GM21367 (cell line): ENCODE measurements at regions not wholly inside any gene's neighbourhood (a gene's known extent, or its start where the extent isn't known, plus 50 kb on each side); places are given as distances from the start of the nearest gene placed in this dataset.

Experiments used
- ATAC-seq: cut with Tn5 transposase; IDR thresholded peaks from one replicate; pipeline ENCODE4 v1.9.1; 2021; ENCODE audit not compliant: unreplicated experiment

DNA sequence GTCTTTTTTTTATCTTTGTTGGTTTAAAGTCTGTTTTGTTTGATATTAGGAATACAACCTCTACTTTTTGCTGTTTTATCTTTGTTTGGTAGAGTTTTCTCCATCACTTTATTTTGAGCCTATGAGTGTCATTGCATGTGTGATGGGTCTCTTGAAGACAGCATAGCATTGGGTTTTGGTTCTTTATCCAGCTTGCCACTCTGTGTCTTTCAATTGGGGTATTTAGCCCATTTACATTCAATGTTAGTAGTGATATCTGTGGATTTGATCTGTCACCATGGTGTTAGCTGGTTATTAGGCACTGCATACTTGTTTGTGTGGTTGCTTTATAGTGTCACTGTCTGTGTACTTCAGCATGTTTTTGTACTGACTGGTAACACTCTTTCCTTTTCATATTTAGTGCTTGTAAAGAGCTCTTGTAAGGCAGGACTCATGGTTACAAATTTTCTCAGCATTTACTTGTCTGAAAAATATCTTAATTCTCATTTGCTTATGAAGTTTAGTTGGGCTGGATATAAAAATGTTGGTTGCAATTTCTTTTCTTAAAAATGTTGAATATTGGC, 845.5 kb downstream of the TLE4 start:
- ATAC-seq = no peak

DNA sequence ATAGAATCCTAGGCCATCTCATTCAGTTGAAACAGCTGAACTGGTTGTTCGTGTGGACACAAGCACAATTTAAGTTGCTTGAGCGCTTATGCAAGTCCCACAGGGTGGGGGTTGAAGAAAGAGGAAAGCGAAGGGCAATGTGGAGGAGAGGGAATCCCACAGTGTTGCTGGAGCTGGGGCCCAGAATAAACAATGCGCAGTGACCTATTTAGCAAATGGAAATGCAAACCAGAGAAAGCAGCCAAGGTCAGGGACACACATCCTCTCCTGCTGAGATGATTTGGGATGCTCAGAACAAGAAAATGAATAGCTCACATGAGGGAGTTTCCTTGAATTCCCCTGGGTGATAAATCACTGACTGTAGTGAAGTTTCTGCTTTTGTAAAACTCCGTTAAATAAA, 838.3 kb downstream of the TLE4 start:
- ATAC-seq = no peak

DNA sequence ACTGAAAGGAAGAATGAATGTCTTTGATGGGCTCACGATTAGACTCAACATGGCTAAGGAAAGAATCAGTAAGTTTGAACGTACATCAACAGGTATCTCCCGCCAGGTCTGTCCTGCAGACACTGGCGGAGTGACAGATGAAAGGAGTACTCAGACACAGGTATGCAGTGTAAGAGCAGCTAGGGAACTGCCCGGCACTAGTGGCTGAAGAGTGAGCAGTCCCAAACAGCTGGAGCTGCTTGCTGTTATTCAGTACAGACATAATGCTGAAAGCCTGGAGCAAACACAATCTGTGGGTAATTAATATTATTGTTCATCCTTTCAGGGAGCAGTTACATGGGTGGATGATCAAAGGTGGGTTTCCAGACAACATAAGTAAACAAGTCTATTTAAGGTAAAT, 835.5 kb downstream of the TLE4 start:
- no peak for ATAC-seq

DNA sequence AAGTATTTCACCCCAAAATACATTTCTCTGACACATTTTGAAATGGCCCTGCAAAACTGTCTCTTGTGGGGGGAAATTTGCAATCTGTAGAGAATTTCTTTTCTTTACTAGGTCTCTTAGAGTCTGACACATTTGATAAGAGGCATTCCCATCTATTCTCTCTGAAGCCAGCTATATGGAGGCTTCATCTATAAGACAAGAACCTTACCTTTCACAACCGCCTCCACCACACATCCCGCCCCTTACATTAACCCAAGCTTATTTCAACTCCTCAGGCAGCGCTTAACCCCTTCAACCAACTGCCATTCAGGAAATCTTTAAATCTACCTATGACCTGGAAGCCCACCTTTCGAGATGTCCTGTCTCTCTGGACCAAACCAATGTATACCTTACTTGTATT, 829.5 kb downstream of the TLE4 start:
- no peak for ATAC-seq

GRCh38 chr9:80400624-80401230, 829.0 kb downstream of the TLE4 start:
- ATAC-seq = no peak

DNA sequence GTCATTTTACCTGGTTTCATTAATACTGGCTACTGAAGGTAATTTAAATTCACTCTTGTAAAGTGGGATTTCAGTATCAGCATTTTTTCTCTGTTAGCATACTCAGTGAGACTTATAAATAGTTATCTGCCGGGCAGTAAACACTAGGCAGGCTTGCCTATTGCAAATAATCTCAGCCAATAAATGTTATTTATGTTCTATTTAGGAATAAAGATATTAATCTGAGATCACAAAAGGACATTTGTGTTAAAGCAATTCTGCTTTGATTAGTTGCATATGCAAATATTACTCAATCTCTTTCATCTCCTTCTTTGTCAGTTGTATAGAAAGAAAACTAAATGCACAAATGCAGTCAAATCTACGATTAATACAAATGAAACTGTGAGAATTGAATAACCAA, 827.8 kb downstream of the TLE4 start:
- no peak for ATAC-seq

- no peak for ATAC-seq
Observed at GRCh38 chr9:80387828-80388227, 816.1 kb downstream of the TLE4 start.

GRCh38 chr9:80385246-80385645, 813.5 kb downstream of the TLE4 start:
- ATAC-seq = no peak

DNA sequence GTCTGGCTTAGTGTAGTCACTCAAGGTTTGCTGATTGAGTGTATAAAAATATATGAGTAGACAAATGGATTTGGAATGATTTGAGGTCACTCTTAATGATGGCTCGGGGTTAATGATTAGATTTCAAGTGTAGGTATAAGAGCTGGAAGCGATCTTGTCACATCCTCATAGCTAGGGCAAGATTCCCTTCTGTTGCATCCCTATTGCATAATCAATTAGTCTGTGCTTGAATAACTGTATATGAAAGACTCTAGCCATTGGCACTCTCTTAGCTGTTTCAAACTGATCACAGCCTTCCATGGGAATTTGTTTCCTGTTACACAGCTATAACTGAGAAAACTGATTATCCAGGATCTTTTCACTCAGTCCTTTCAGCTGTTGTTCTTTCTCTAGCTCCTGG, 811.6 kb downstream of the TLE4 start:
- ATAC-seq = no peak

DNA sequence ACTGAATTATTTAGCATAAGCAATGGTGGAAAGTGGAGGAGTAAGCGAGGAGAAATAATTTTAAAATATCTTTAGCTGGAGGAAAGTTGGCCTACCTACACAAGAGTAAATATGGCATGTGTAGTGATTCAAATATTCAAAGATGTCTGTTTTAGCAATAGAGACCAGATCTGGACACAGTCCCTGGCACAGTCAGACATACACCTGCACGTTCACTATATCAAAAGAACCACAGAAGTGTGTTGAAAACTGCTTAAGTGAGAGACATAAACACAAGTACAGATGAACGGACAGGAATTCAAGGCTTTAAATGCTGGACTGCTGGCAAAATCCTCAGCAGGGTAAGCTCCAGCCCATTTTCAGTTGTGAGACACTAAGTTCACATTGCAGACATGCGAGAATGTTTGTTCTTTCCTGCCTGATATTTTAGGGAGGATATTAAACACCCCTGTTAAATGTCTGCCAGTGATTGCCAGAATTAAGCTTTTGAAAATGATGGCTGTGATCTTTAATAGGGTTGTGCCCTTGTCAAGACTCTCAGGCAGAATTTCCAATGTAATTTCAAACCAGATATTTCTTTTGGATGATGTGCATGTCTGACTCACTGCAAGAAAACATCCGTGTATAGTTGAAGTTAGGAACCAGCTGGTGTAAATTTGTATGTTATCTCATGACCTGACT, 810.6 kb downstream of the TLE4 start:
- no peak for ATAC-seq

DNA sequence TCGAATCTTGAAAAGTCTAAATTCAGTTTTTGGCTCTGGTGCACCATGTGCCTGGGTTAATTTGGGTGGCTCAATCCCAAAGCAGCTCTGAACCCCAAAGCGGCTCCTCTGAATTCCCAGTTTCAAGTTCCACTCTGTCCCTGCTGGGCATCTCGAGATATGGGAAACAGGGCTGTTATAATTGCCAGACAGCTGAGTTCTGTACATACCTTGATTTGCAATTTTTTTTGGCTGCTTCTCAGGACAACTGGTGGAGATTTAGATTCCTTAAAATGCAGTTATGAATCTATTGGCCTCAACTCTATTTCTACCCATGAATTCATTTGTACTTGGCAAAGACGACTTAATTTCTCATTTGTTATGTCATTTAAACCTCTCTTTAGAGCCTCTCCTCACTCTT, 808.5 kb downstream of the TLE4 start:
- ATAC-seq = no peak

- no peak for ATAC-seq
Observed at GRCh38 chr9:80378669-80379293, 807.0 kb downstream of the TLE4 start.

- ATAC-seq = no peak
Observed at GRCh38 chr9:80376180-80376579, 804.4 kb downstream of the TLE4 start.

GRCh38 chr9:80375477-80375876, 803.7 kb downstream of the TLE4 start:
- no peak for ATAC-seq

GRCh38 chr9:80369641-80370040, 797.9 kb downstream of the TLE4 start:
- ATAC-seq = no peak

- no peak for ATAC-seq
Observed at GRCh38 chr9:80366626-80367025, 794.9 kb downstream of the TLE4 start.

- no peak for ATAC-seq
Observed at GRCh38 chr9:80359941-80360881, 788.4 kb downstream of the TLE4 start.

GRCh38 chr9:80359291-80359690, 787.5 kb downstream of the TLE4 start:
- ATAC-seq = no peak

DNA sequence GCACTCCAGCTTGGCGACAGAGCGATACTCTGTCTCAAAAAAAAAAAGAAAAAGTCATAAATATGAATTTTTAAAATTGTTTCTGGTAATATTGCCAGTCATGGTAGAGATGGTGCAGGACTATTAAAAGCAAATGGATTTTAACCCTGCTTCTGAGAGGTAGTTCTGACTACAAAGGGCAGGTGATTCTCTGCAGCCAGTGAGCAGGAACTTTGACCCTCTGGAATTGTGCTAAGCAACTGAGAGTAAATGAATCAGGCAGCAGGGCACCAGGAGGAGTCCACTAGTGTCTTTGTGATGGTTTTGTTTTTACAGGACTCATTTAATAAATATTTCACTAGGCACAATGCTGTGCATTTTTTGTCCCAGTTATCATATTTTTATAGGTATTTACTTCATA, 781.2 kb downstream of the TLE4 start:
- ATAC-seq = no peak

DNA sequence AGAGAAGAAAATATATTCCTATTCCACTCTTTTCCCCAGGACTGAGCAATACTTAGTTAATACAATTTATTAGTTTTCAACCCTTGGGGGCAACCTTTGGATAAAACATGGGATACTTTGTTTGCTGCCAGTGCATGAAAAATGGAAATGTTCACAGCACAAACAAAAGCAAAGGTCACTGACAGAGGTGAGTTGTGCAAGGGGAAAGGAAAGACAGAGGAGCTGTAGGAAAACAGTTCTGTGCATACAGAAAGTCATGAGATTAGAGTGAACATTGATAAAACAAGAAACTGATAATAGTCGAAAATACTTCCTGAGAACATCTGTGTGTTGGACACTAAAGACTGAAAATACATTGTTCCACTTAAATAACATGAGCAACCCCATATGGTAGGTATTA, 779.8 kb downstream of the TLE4 start:
- no peak for ATAC-seq

GRCh38 chr9:80326105-80326504, 754.3 kb downstream of the TLE4 start:
- ATAC-seq = no peak
